SK-N-SH (cell line): ENCODE measurements at regions not wholly inside any gene's neighbourhood (a gene's known extent, or its start where the extent isn't known, plus 50 kb on each side); places are given as distances from the start of the nearest gene placed in this dataset.

ENCODE experiments used
- CTCF ChIA-PET: fragments of 300-600, 350-600 bp; formaldehyde crosslinking; extraction: SDS; loops from one replicate; lab custom pipeline; 2021; lab: Yijun Ruan, JAX
- POLR2A ChIA-PET: fragments of 350-600 bp; sonication (Branson Sonifier 250); formaldehyde crosslinking; extraction: SDS; loops from one replicate; lab custom pipeline; 2020; ENCODE audit warnings: antibody characterized with exemption, inconsistent platforms; lab: Yijun Ruan, JAX
- DNase-seq: peaks from one replicate; pipeline ENCODE4 v3.0.0; 2012
- H2AFZ ChIP-seq: fragments of 200-600 bp; sonication (generic); 2 replicates; pipeline ENCODE4 v1.8.1; 2016; ENCODE audit warnings: antibody characterized with exemption, mild to moderate bottlenecking, low read depth
- H3F3A ChIP-seq: fragments of 200-600 bp; sonication (generic); replicated peaks from 2 replicates; pipeline ENCODE3; 2016; ENCODE audit warnings: antibody characterized with exemption, mild to moderate bottlenecking; ENCODE audit not compliant: insufficient read depth
- H3K27ac ChIP-seq, 2 experiments: fragments of 200-500 bp in 1 of 2; fragments of 200-600 bp in 1 of 2; sonication (Bioruptor generic) in 1 of 2; sonication (generic), shearing (Covaris generic) in 1 of 2; 2 replicates each; pipeline versions ENCODE4 v1.5.1 to v1.6.1; 2014 to 2016; ENCODE audit warnings: low read depth in 2 of 2, inconsistent platforms in 1 of 2, low read length in 1 of 2, mild to moderate bottlenecking in 1 of 2, mixed read lengths in 1 of 2
- H3K27me3 ChIP-seq: fragments of 200-600 bp; sonication (generic), shearing (Covaris generic); 2 replicates; pipeline ENCODE4 v1.6.1; 2016; ENCODE audit warnings: mixed run types; ENCODE audit not compliant: insufficient read depth
- H3K36me3 ChIP-seq, 2 experiments: fragments of 200-500 bp in 1 of 2; fragments of 200-600 bp in 1 of 2; sonication (Bioruptor generic) in 1 of 2; sonication (generic) in 1 of 2; replicated peaks in 1 of 2; 2 replicates each; pipeline versions ENCODE3 to v1.5.1; 2014 to 2016; ENCODE audit warnings: low read length in 1 of 2, mild to moderate bottlenecking in 1 of 2; ENCODE audit not compliant: insufficient read depth in 2 of 2, control insufficient read depth in 1 of 2
- H3K4me1 ChIP-seq, 2 experiments: fragments of 200-500 bp in 1 of 2; fragments of 200-600 bp in 1 of 2; sonication (Bioruptor generic) in 1 of 2; sonication (generic), shearing (Covaris generic) in 1 of 2; 2 replicates each; pipeline versions ENCODE4 v1.5.1 to v1.6.1; 2014 to 2016; ENCODE audit warnings: low read depth in 1 of 2, low read length in 1 of 2, mixed run types in 1 of 2; ENCODE audit not compliant: insufficient read depth in 2 of 2, control insufficient read depth in 1 of 2
- H3K4me2 ChIP-seq: fragments of 200-600 bp; sonication (generic), shearing (Covaris generic); 2 replicates; pipeline ENCODE4 v1.6.1; 2017; ENCODE audit warnings: mixed run types
- H3K4me3 ChIP-seq, 2 experiments: fragments of 200-500 bp in 1 of 2; fragments of 200-600 bp in 1 of 2; sonication (Bioruptor generic) in 1 of 2; sonication (generic), shearing (Covaris generic) in 1 of 2; 2 replicates each; pipeline versions ENCODE4 v1.5.1 to v1.8.1; 2014 to 2016; ENCODE audit warnings: low read depth in 2 of 2, inconsistent platforms in 1 of 2, low read length in 1 of 2, mild to moderate bottlenecking in 1 of 2, mixed read lengths in 1 of 2, moderate library complexity in 1 of 2
- H3K79me2 ChIP-seq: fragments of 200-600 bp; sonication (generic); 2 replicates; pipeline ENCODE4 v1.8.1; 2017; ENCODE audit warnings: mild to moderate bottlenecking; ENCODE audit not compliant: insufficient read depth
- H3K9ac ChIP-seq: fragments of 200-600 bp; sonication (generic); 2 replicates; pipeline ENCODE4 v1.6.1; 2017; ENCODE audit warnings: mixed run types
- H3K9me2 ChIP-seq: fragments of 200-600 bp; sonication (generic); 2 replicates; pipeline ENCODE4 v1.6.1; 2017; ENCODE audit warnings: mixed run types
- H3K9me3 ChIP-seq: fragments of 200-600 bp; sonication (generic); 2 replicates; pipeline ENCODE4 v1.6.1; 2017; ENCODE audit warnings: mixed run types, mild to moderate bottlenecking, moderate library complexity
- H4K20me1 ChIP-seq: fragments of 200-600 bp; sonication (generic); 2 replicates; pipeline ENCODE4 v1.6.1; 2017; ENCODE audit warnings: mild to moderate bottlenecking, mixed run types; ENCODE audit not compliant: insufficient read depth
- CHD2 ChIP-seq: fragments of 150-350 bp; IDR thresholded peaks from 2 replicates; pipeline ENCODE4 v1.6.1; 2018; ENCODE audit warnings: low read length; ENCODE audit not compliant: partially characterized antibody
- CTCF ChIP-seq: fragments of 200-600 bp; sonication (generic); IDR thresholded peaks from 2 replicates; pipeline ENCODE4 v1.6.1; 2017; ENCODE audit warnings: antibody characterized with exemption, mild to moderate bottlenecking, moderate library complexity
- EP300 ChIP-seq, 2 experiments: IDR thresholded peaks; 2 replicates each; pipeline versions ENCODE4 v1.4.0 to v1.6.1; 2012; ENCODE audit warnings: borderline replicate concordance in 1 of 2, low read depth in 1 of 2, low read length in 1 of 2
- EZH2phosphoT487 ChIP-seq: fragments of 200-600 bp; sonication (generic); IDR thresholded peaks from 2 replicates; pipeline ENCODE4 v1.6.1; 2017; ENCODE audit warnings: low read depth, mixed run types, mild to moderate bottlenecking, antibody characterized with exemption, moderate library complexity, borderline replicate concordance
- GABPA ChIP-seq: IDR thresholded peaks from 2 replicates; pipeline ENCODE4 v1.4.0; 2012; ENCODE audit warnings: low read depth, mild to moderate bottlenecking
- GATA2 ChIP-seq: sonication (generic); formaldehyde crosslinking; IDR thresholded peaks from 2 replicates; pipeline ENCODE4 v1.5.0; 2020; ENCODE audit warnings: mild to moderate bottlenecking, missing genetic modification reagents
- IRF3 ChIP-seq: fragments of 150-350 bp; IDR thresholded peaks from 2 replicates; pipeline ENCODE4 v1.6.1; 2016; ENCODE audit warnings: mild to moderate bottlenecking, low read depth, low read length
- JUND ChIP-seq: IDR thresholded peaks from 2 replicates; pipeline ENCODE4 v1.4.0; 2012
- MAX ChIP-seq: IDR thresholded peaks from 2 replicates; pipeline ENCODE4 v1.4.0; 2012; ENCODE audit warnings: low read depth
- MXI1 ChIP-seq: IDR thresholded peaks from 2 replicates; pipeline ENCODE4 v1.6.1; 2012; ENCODE audit warnings: mild to moderate bottlenecking, low read depth, low read length, improper control_type of control experiment
- NRF1 ChIP-seq: IDR thresholded peaks from 2 replicates; pipeline ENCODE4 v1.6.1; 2012; ENCODE audit warnings: low read depth, mild to moderate bottlenecking, low read length
- POLR2AphosphoS5 ChIP-seq: IDR thresholded peaks from 2 replicates; pipeline ENCODE4 v1.6.1; 2012; ENCODE audit warnings: low read depth, low read length
- REST ChIP-seq: IDR thresholded peaks from 2 replicates; pipeline ENCODE4 v1.6.1; 2012; ENCODE audit warnings: mild to moderate bottlenecking, low read depth, low read length, moderate library complexity
- SMC3 ChIP-seq: IDR thresholded peaks from 2 replicates; pipeline ENCODE4 v1.6.1; 2012; ENCODE audit warnings: low read depth, low read length, improper control_type of control experiment
- TEAD4 ChIP-seq: IDR thresholded peaks from 2 replicates; pipeline ENCODE4 v1.4.0; 2012; ENCODE audit warnings: mild to moderate bottlenecking, borderline replicate concordance; ENCODE audit not compliant: insufficient read depth
- WGBS: methylation state at CpG from one replicate; pipeline ENCODE4 v1.1.6; 2017; ENCODE audit warnings: low lambda C conversion rate; 5-methylcytosine and 5-hydroxymethylcytosine counted together

- TF ChIP-seq EP300 (IDR thresholded peaks at IDR 0.05; ENCODE audit: borderline replicate concordance in 1 of 2, low read depth in 1 of 2, low read length in 1 of 2) (no peak), REST (no peak), SMC3 (no peak), MXI1 (no peak), GABPA (no peak), IRF3 (no peak), TEAD4 (no peak), NRF1 (no peak), JUND (no peak), CHD2 (no peak), CTCF (no peak), MAX (no peak), EZH2phosphoT487 (no peak), GATA2 (CRISPR knock-in tag) (no peak), POLR2AphosphoS5 (no peak)
- Histone ChIP-seq H3K9ac (no peak overlapping the region), H3K27ac (no peak overlapping the region), H3K4me1 (no peaks in the 10 kb centered on the region), H3K9me2 (no peaks in the 10 kb centered on the region), H4K20me1 (no peaks in the 10 kb centered on the region), H3K27me3 (no peaks in the 10 kb centered on the region), H3K36me3 (no peaks in the 10 kb centered on the region), H3K9me3 (no peaks in the 10 kb centered on the region), H3K4me2 (no peak overlapping the region), H2AFZ (no peak overlapping the region), H3K79me2 (no peaks in the 10 kb centered on the region), H3K4me3 (no peak overlapping the region), H3F3A (no peaks in the 10 kb centered on the region)
- ChIA-PET POLR2A (no interaction called here), CTCF (no interaction called here)
- no peak for DNase-seq
- WGBS: 14% methylated on average over 1 of the region's 1 CpG
Measured at GRCh38 chr14:37655418-37655817, 60.0 kb downstream of the TTC6 start.
